SK-N-MC (cell line): ENCODE measurements at regions not wholly inside any gene's neighbourhood (a gene's known extent, or its start where the extent isn't known, plus 50 kb on each side); places are given as distances from the start of the nearest gene placed in this dataset.

Source experiments
- DNase-seq: peaks from one replicate; pipeline ENCODE4 v3.0.0-alpha.2; 2011; ENCODE audit warnings: low read depth, low spot score
- H3K27ac ChIP-seq: fragments of 200-600 bp; sonication (generic); 2 replicates; pipeline ENCODE4 v1.5.1; 2016; ENCODE audit warnings: mixed run types
- H3K36me3 ChIP-seq: fragments of 200-600 bp; sonication (generic); 2 replicates; pipeline ENCODE4 v1.6.1; 2017; ENCODE audit warnings: antibody characterized with exemption, low read length, mixed read lengths; ENCODE audit not compliant: insufficient read depth
- H3K4me3 ChIP-seq: fragments of 200-600 bp; sonication (generic); 2 replicates; pipeline ENCODE4 v1.5.1; 2016
- H3K9ac ChIP-seq: fragments of 200-600 bp; sonication (generic); 2 replicates; pipeline ENCODE4 v1.8.0; 2017; ENCODE audit warnings: mixed run types, mixed read lengths; ENCODE audit not compliant: insufficient read length
- H3K9me3 ChIP-seq: fragments of 200-600 bp; sonication (generic); 2 replicates; pipeline ENCODE4 v1.6.1; 2017; ENCODE audit warnings: low read depth, mild to moderate bottlenecking, antibody characterized with exemption, low read length, moderate library complexity, mixed read lengths
- EZH2 ChIP-seq: fragments of 200-600 bp; sonication (generic); IDR thresholded peaks from one replicate; pipeline ENCODE4 v1.6.1; 2017; ENCODE audit warnings: antibody characterized with exemption
- FOXP2 ChIP-seq: optimal IDR thresholded peaks from 2 replicates; pipeline ENCODE3; 2011; ENCODE audit warnings: mild to moderate bottlenecking, moderate library complexity; ENCODE audit not compliant: insufficient read depth; ENCODE audit errors: extremely low read length, control extremely low read depth
- POLR2AphosphoS5 ChIP-seq: IDR thresholded peaks from 2 replicates; pipeline ENCODE4 v1.6.1; 2012; ENCODE audit warnings: mild to moderate bottlenecking, low read depth, low read length, borderline replicate concordance

DNA sequence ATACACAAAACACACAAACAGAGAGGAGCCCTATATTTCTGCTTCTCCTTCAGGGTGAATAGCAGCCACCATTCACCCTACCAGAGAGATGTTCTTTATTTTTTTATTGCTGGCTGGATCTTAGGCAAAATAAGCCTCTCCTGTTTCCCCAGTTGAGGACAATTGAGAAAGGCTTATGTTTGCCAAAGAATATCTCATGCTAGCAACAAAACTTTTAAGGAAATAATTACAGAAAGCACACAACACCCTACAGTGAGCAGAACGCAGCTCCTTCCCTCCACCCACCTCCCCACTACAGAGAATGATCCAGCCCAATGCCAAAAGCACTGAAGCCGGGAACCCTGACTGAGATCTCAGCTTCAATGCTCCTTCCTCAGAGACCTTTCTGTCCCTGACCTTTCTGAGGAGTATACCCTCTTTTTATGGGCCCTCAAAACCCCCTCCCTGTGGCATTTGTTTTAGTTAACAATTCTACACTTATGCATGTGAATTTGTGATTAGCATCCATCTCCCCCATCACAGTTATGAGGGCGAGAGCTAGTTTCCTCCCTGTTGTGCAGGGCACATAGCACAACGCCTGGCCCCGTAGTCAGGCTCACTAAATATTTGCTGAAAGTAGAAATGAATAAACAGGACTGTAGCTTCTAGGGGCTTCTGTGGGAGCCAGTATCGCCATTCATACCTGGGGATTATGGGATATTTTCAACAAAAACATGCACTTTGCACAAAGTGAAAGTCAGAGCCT, 491.6 kb upstream of the CDH4 start:
- TF ChIP-seq FOXP2 (no peak), EZH2 (no peak)
- Histone ChIP-seq H3K27ac (no peak overlapping the region), H3K9ac (no peak overlapping the region), H3K36me3 (no peaks in the 10 kb centered on the region), H3K9me3 (no peaks in the 10 kb centered on the region), H3K4me3 (no peak overlapping the region)
- no peak for DNase-seq

DNA sequence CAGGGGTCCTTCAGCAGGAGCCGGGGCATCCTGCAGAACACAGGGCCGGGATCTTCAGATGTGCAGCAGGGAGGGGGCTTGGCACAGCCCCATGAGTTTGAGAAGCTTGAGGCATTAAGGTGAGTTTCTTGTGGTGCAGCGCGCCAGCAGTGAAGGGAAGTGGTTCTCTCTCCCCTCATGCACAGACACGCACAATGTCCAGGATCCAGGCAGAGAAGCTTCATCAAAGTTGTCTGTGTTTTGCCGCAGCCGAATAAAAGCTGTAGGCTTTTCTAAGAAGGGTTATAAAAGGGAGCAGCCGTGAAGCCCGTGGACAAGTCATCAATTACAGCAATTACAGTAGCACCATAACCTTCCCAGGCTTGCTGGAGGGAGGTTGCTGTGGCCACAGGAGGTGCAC, 491.0 kb upstream of the CDH4 start:
- no peak for TF ChIP-seq FOXP2
- no peak for TF ChIP-seq POLR2AphosphoS5
- TF ChIP-seq EZH2: no peak
- H3K36me3 ChIP-seq: no peaks in the 10 kb centered on the region
- no peak overlapping the region for H3K4me3 ChIP-seq
- no peak overlapping the region for H3K27ac ChIP-seq
- H3K9ac ChIP-seq: no peak overlapping the region
- no peaks in the 10 kb centered on the region for H3K9me3 ChIP-seq
- no peak for DNase-seq

GRCh38 chr20:60762386-60762785, 489.7 kb upstream of the CDH4 start:
- Histone ChIP-seq H3K4me3 (no peak overlapping the region), H3K36me3 (no peaks in the 10 kb centered on the region)

DNA sequence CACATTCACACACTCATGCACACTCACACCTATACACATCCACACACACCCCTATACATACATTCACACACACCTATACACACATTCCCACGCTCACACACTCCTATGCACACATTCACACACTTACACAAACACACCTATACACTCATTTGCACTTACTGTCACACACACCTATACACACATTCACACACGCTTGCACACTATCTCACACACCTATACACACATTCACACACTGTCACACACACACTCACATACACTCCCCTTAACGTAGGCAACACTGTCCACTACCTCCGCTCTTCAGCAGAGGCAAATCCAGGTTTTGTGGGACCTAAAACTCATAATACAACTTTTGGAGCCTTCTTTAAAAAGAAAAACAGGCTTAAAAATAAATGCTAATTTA, 487.7 kb upstream of the CDH4 start:
- H3K9me3 ChIP-seq: no peaks in the 10 kb centered on the region
- H3K4me3 ChIP-seq: no peak overlapping the region
- no peak overlapping the region for H3K27ac ChIP-seq
- H3K36me3 ChIP-seq: no peaks in the 10 kb centered on the region
- no peak overlapping the region for H3K9ac ChIP-seq
- no peak for DNase-seq
- TF ChIP-seq POLR2AphosphoS5 (no peak), FOXP2 (no peak), EZH2 (no peak)

More at GRCh38 chr20:60762386-60762785, 489.7 kb upstream of the CDH4 start:
- Histone ChIP-seq H3K9ac (no peak overlapping the region), H3K9me3 (no peaks in the 10 kb centered on the region), H3K27ac (no peak overlapping the region)
- TF ChIP-seq FOXP2: no peak
- no peak for TF ChIP-seq POLR2AphosphoS5
- no peak for TF ChIP-seq EZH2
- no peak for DNase-seq

DNA sequence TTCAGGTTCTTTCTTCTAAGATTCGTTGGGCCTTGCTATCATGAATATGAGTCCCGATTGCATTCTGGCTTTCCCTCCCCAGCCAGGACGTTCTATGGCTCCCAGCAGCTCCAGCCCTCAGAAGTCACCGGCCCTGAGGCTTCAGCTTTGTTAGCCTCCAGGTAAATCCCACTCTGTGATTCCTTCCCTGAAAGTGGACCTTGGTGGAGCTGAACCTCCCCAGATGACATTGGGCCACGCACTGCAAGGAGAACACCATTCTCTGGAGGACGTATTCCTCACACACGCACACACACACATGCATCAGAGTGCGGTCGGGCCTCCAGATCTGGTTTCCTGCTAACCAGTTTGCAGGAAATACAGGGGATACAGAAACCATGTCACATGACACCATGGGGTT, 487.3 kb upstream of the CDH4 start:
- Histone ChIP-seq H3K9me3 (no peaks in the 10 kb centered on the region), H3K36me3 (no peaks in the 10 kb centered on the region), H3K4me3 (no peak overlapping the region), H3K27ac (no peak overlapping the region), H3K9ac (no peak overlapping the region)
- no peak for TF ChIP-seq POLR2AphosphoS5
- TF ChIP-seq FOXP2: no peak
- TF ChIP-seq EZH2: no peak
- no peak for DNase-seq

GRCh38 chr20:60765821-60766403, 486.1 kb upstream of the CDH4 start:
- Histone ChIP-seq H3K27ac (no peak overlapping the region), H3K9me3 (no peaks in the 10 kb centered on the region), H3K4me3 (no peak overlapping the region), H3K9ac (no peak overlapping the region), H3K36me3 (no peaks in the 10 kb centered on the region)
- DNase-seq: no peak
- TF ChIP-seq EZH2 (no peak), FOXP2 (no peak), POLR2AphosphoS5 (no peak)

DNA sequence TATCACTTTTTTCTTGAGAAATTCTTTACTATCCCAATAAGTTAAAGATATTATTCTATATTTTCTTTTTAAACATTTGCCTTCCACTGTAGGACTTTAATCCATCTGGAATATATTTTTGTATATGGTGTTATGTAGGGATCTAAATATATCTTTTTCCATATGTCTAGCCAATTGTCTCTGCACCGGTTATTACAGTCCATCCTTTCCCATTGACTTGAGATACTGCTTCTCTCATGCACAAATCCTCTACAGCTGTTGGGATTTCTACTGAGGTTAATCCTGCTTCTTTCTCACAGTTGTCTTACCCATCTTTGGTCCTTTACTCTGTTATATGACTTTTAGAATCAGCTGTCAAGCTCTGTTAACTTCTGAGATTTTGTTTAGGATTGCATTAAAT, 483.8 kb upstream of the CDH4 start:
- H3K27ac ChIP-seq: no peak overlapping the region
- no peaks in the 10 kb centered on the region for H3K36me3 ChIP-seq
- no peak for TF ChIP-seq EZH2
- no peaks in the 10 kb centered on the region for H3K9me3 ChIP-seq
- H3K9ac ChIP-seq: no peak overlapping the region
- no peak for DNase-seq
- no peak overlapping the region for H3K4me3 ChIP-seq

- DNase-seq: no peak
- Histone ChIP-seq H3K9me3 (no peaks in the 10 kb centered on the region), H3K27ac (no peak overlapping the region), H3K9ac (no peak overlapping the region), H3K36me3 (no peaks in the 10 kb centered on the region), H3K4me3 (no peak overlapping the region)
- TF ChIP-seq FOXP2: no peak
- TF ChIP-seq POLR2AphosphoS5: no peak
- TF ChIP-seq EZH2: no peak
Measured at GRCh38 chr20:60780388-60781025, 471.6 kb upstream of the CDH4 start.
